Calu3 (cell line): ENCODE measurements at regions not wholly inside any gene's neighbourhood (a gene's known extent, or its start where the extent isn't known, plus 50 kb on each side); places are given as distances from the start of the nearest gene placed in this dataset.

Experiments
- BruUV-seq: library from RNA; stranded (reverse); fragments of 400-500 nt; replicated peaks from 2 replicates; lab custom pipeline; 2021; lab: Mats Ljungman, UMichigan
- CTCF ChIA-PET: fragments of 300-600 bp; sonication (Branson Sonifier 250); formaldehyde crosslinking; loops from one replicate; lab custom pipeline; 2022; ENCODE audit warnings: antibody characterized with exemption; lab: Charles Lee
- DNase-seq: peaks from one replicate; pipeline ENCODE4 v3.0.0; 2022
- H3K27ac Mint-ChIP-seq: one replicate; pipeline ENCODE4 v1.8.0; 2022; ENCODE audit warnings: mixed read lengths; ENCODE audit not compliant: unreplicated experiment
- H3K27me3 Mint-ChIP-seq: one replicate; pipeline ENCODE4 v1.8.0; 2022; ENCODE audit warnings: mixed read lengths; ENCODE audit not compliant: unreplicated experiment
- H3K36me3 Mint-ChIP-seq: one replicate; pipeline ENCODE4 v1.8.0; 2022; ENCODE audit warnings: mild to moderate bottlenecking, moderate library complexity, mixed read lengths; ENCODE audit not compliant: insufficient read depth, unreplicated experiment
- H3K4me1 Mint-ChIP-seq: one replicate; pipeline ENCODE4 v1.8.0; 2022; ENCODE audit warnings: mild to moderate bottlenecking, low read depth, mixed read lengths; ENCODE audit not compliant: unreplicated experiment
- H3K4me3 Mint-ChIP-seq: one replicate; pipeline ENCODE4 v1.8.0; 2022; ENCODE audit warnings: mild to moderate bottlenecking, low read depth, moderate library complexity, mixed read lengths; ENCODE audit not compliant: unreplicated experiment
- H3K9me3 Mint-ChIP-seq: one replicate; pipeline ENCODE4 v1.8.0; 2022; ENCODE audit warnings: low read depth, mixed read lengths; ENCODE audit not compliant: unreplicated experiment
- intact Hi-C: fragments of 100-400 bp; cut with micrococcal nuclease; formaldehyde crosslinking; loops from one replicate; pipeline ENCODE4 v1.10.0; 2022; ENCODE audit not compliant: unreplicated experiment
- TF ChIP-seq, protein P1 (sequence below): fragments of 200-600 bp; IDR thresholded peaks from one replicate; pipeline ENCODE4 v1.8.0; 2022; ENCODE audit warnings: antibody characterized with exemption; ENCODE audit not compliant: unreplicated experiment

DNA sequence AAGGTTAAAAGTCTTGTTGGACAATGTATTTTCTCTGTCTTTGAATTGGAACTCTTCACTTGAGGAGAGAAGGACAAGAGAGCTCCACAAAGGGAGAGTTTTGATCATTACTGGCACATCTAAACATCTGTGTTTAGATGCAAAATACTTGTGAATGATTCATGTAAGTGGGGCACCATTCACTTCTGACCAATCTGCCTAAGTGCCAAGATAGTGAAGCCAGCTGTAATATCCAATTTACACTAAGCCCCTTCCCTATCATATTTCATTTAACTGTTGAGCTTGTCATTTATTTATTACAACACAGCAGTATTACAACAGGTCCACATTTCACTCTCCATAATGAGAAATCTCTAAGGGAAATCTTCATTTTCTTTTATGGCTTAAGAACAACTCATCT, 832.3 kb upstream of the GOT2 start:
- TF ChIP-seq, protein P1, sequence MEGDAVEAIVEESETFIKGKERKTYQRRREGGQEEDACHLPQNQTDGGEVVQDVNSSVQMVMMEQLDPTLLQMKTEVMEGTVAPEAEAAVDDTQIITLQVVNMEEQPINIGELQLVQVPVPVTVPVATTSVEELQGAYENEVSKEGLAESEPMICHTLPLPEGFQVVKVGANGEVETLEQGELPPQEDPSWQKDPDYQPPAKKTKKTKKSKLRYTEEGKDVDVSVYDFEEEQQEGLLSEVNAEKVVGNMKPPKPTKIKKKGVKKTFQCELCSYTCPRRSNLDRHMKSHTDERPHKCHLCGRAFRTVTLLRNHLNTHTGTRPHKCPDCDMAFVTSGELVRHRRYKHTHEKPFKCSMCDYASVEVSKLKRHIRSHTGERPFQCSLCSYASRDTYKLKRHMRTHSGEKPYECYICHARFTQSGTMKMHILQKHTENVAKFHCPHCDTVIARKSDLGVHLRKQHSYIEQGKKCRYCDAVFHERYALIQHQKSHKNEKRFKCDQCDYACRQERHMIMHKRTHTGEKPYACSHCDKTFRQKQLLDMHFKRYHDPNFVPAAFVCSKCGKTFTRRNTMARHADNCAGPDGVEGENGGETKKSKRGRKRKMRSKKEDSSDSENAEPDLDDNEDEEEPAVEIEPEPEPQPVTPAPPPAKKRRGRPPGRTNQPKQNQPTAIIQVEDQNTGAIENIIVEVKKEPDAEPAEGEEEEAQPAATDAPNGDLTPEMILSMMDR = no peak
- CTCF ChIA-PET = interaction anchor here (0.8 kb wide), 1 partner anchor 16 kb away, joined by 4 read pairs; no protein-coding TSS in a partner anchor
- Mint-ChIP-seq H3K4me1 (no peaks in the 10 kb centered on the region), H3K4me3 (no peak overlapping the region), H3K27ac (no peak overlapping the region), H3K36me3 (no peaks in the 10 kb centered on the region), H3K9me3 (peaks cover 9% of the 10 kb centered on the region), H3K27me3 (no peaks in the 10 kb centered on the region)
- intact Hi-C loops = no loop called here
- BruUV-seq = no TSS peak
- DNase-seq = no peak

DNA sequence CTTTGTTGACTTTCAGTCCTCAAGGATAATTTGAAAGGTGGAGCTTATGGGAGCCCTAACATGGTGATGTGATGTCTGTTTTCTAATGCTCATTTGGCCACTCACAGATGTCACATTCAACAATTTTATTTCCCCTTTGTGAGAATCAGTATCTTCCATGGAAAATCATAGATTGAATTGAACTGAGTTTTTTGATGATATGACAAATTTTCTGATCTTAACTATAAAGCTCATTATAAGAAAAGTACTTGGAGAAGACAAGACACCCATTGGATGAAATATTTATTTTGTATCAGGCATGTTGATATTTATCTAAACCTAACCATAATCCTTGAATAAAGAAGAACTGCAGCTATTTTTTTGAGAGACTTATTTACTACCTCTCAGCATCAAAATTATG, 824.6 kb upstream of the GOT2 start:
- Mint-ChIP-seq H3K4me1 (no peaks in the 10 kb centered on the region), H3K4me3 (no peak overlapping the region), H3K27me3 (no peaks in the 10 kb centered on the region), H3K27ac (no peak overlapping the region), H3K36me3 (no peaks in the 10 kb centered on the region), H3K9me3 (peaks cover 6% of the 10 kb centered on the region)
- no peak for DNase-seq
- BruUV-seq = no TSS peak
- CTCF ChIA-PET = no interaction called here
- TF ChIP-seq, protein P1 = no peak
- intact Hi-C loops = no loop called here

DNA sequence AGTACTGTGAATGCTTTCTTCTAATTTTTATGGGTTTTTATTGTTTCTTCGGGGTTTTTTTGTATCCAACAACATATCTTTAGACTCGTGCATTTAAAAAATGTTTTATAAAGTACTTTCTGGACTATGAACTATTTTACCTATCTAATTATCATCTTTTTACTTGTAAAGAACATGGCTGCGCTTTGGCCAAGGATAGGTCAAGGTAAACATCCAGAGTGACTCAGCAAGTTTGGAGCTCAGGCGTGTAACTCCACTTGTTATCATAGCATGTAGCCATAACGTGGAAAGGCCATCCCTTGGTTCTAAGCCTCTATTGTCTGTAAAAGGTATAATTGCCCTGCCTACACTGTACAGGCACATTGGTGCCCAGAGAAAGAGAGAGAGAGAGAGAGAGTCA, 818.0 kb upstream of the GOT2 start:
- no TSS peak for BruUV-seq
- H3K27ac Mint-ChIP-seq = no peak overlapping the region
- intact Hi-C loops = no loop called here
- CTCF ChIA-PET = no interaction called here
- H3K4me1 Mint-ChIP-seq = no peaks in the 10 kb centered on the region
- no peak for DNase-seq
- H3K27me3 Mint-ChIP-seq = no peaks in the 10 kb centered on the region
- H3K36me3 Mint-ChIP-seq = no peaks in the 10 kb centered on the region
- H3K9me3 Mint-ChIP-seq = peaks cover 12% of the 10 kb centered on the region
- TF ChIP-seq, protein P1 = no peak
- H3K4me3 Mint-ChIP-seq = no peak overlapping the region

DNA sequence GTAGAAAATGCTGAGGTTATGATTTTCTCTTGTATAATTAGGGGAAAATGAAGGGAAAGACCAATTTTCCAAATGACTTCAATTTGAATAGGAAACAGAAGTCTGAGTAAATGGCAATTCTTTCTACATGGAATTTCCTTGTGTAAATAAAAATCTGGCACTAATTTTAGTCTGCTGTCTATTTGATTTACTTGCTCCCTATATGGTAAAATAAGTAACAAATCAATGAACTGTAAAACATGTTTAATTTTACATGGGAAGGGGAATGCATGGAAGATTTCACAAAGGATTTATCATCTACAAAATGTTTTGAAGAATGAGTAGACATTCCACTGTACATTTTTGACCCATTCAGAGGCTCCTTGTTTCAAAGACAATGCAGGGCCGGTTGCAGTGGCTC, 811.6 kb upstream of the GOT2 start:
- H3K4me1 Mint-ChIP-seq = no peaks in the 10 kb centered on the region

More for the DNA sequence above, 811.6 kb upstream of the GOT2 start:
- no peaks in the 10 kb centered on the region for H3K36me3 Mint-ChIP-seq
- no peaks in the 10 kb centered on the region for H3K27me3 Mint-ChIP-seq
- no peak for DNase-seq
- no peak overlapping the region for H3K4me3 Mint-ChIP-seq
- TF ChIP-seq, protein P1 = no peak
- peaks cover 3% of the 10 kb centered on the region for H3K9me3 Mint-ChIP-seq
- H3K27ac Mint-ChIP-seq = no peak overlapping the region
- intact Hi-C loops = no loop called here
- BruUV-seq = no TSS peak
- CTCF ChIA-PET = no interaction called here
